ENCODE measurements at regions not wholly inside any gene's neighbourhood (a gene's known extent, or its start where the extent isn't known, plus 50 kb on each side); places are given as distances from the start of the nearest gene placed in this dataset.

GRCh38 chr5:168209244-168209995 is 82.0 kb upstream of the WWC1 start:
- TF ChIP-seq, protein P1, sequence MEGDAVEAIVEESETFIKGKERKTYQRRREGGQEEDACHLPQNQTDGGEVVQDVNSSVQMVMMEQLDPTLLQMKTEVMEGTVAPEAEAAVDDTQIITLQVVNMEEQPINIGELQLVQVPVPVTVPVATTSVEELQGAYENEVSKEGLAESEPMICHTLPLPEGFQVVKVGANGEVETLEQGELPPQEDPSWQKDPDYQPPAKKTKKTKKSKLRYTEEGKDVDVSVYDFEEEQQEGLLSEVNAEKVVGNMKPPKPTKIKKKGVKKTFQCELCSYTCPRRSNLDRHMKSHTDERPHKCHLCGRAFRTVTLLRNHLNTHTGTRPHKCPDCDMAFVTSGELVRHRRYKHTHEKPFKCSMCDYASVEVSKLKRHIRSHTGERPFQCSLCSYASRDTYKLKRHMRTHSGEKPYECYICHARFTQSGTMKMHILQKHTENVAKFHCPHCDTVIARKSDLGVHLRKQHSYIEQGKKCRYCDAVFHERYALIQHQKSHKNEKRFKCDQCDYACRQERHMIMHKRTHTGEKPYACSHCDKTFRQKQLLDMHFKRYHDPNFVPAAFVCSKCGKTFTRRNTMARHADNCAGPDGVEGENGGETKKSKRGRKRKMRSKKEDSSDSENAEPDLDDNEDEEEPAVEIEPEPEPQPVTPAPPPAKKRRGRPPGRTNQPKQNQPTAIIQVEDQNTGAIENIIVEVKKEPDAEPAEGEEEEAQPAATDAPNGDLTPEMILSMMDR (conservative IDR thresholded peaks at IDR 0.05; ENCODE audit: low read depth, low read length) = no peak
- no peak for DNase-seq (ENCODE audit: low read depth)
- no peak overlapping the region for H3K4me3 ChIP-seq (ENCODE audit: low read length)

- TF ChIP-seq, protein P1 (conservative IDR thresholded peaks at IDR 0.05; ENCODE audit: low read depth, low read length) = no peak
- no peak for DNase-seq (ENCODE audit: low read depth)
- no peak overlapping the region for H3K4me3 ChIP-seq (ENCODE audit: low read length)
Observed at GRCh38 chr5:168209997-168210396, 81.4 kb upstream of the WWC1 start.

DNA sequence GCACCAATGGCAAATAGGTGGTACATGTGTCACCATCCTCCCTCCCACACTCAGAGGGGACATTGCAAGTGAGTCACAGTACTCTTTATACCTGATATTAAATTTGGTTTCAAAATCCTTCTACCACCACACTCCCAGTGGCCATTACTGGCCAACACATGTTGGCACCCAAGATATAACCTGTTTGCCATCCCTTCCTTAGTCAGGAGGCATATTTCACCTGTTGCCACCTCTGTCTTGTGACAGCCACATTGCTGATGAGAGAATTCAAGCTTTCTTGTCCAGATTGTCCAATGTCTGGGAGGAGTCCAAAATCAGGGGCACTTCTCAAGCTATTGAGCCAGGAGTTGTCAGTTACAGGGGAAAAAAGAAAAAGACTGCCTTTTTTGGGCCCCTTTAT is 80.2 kb upstream of the WWC1 start:
- no peak for DNase-seq (ENCODE audit: low read depth)
- no peak overlapping the region for H3K4me3 ChIP-seq (ENCODE audit: low read length)
- TF ChIP-seq, protein P1 (conservative IDR thresholded peaks at IDR 0.05; ENCODE audit: low read depth, low read length) = no peak

- no peak for DNase-seq (ENCODE audit: low read depth)
- TF ChIP-seq, protein P1 (conservative IDR thresholded peaks at IDR 0.05; ENCODE audit: low read depth, low read length) = no peak
- H3K4me3 ChIP-seq (ENCODE audit: low read length) = no peak overlapping the region
Observed at GRCh38 chr5:168211936-168212335, 79.5 kb upstream of the WWC1 start.

- TF ChIP-seq, protein P1 (conservative IDR thresholded peaks at IDR 0.05; ENCODE audit: low read depth, low read length) = no peak
- DNase-seq (ENCODE audit: low read depth) = no peak
- H3K4me3 ChIP-seq (ENCODE audit: low read length) = no peak overlapping the region
Observed at GRCh38 chr5:168214071-168214470, 77.4 kb upstream of the WWC1 start.

- TF ChIP-seq, protein P1 (conservative IDR thresholded peaks at IDR 0.05; ENCODE audit: low read depth, low read length) = no peak
- no peak overlapping the region for H3K4me3 ChIP-seq (ENCODE audit: low read length)
- DNase-seq (ENCODE audit: low read depth) = no peak
Observed at GRCh38 chr5:168214886-168215285, 76.6 kb upstream of the WWC1 start.

GRCh38 chr5:168215646-168216045 is 75.8 kb upstream of the WWC1 start:
- no peak for DNase-seq (ENCODE audit: low read depth)
- TF ChIP-seq, protein P1 (conservative IDR thresholded peaks at IDR 0.05; ENCODE audit: low read depth, low read length) = no peak

More at GRCh38 chr5:168215646-168216045, 75.8 kb upstream of the WWC1 start:
- no peak overlapping the region for H3K4me3 ChIP-seq (ENCODE audit: low read length)
